RCC 7860 (cell line): ENCODE measurements at regions not wholly inside any gene's neighbourhood (a gene's known extent, or its start where the extent isn't known, plus 50 kb on each side); places are given as distances from the start of the nearest gene placed in this dataset.
A peak's percentile ranks its signal among the peaks of the same experiment; 100 is the strongest.
"Not testable (repeated sequence)": the region's sequence is repeated elsewhere in the genome, so short reads cannot be mapped to it uniquely, and the experiment has no call there.

Experiments
- DNase-seq: peaks from one replicate; pipeline ENCODE4 v3.0.0-alpha.2; 2015; ENCODE audit warnings: low spot score
- FAIRE-seq: peaks from 2 replicates; lab custom pipeline; 2012; peaks lifted over from hg19 to GRCh38; lab: Jason Lieb, UNC

DNA sequence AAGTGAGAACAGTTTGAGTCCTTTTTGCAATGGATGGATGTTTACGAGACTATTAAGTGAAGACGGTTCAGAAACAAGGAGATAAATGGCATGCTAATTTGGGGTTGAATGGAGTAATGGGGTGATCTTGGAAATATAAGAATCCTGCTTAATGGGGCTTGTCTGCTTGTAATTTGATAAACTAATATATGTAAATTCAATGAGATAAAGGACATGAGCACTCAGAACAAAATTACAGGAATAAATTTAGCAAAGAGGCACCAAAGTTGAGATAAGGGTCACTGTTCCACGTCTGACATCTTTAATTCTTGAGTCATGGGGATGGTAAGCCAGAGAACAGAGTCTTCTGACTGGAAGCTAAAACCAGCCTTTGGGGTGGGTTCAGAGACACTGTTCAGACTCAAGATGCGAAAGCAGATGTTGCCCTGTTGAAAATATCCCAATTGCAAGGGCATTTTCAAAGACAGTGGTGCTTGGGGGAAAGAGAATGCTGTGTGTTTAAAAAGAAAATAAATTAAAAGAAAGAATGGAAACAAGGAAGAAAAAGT is 67.8 kb upstream of the CHRNB4 start:
- DNase-seq, result no peak

GRCh38 chr15:78706481-78707235 is 65.6 kb upstream of the CHRNB4 start:
- FAIRE-seq, DNase-seq: not testable (repeated sequence)

More for the DNA sequence above, 67.8 kb upstream of the CHRNB4 start:
- FAIRE-seq, result no peak

- not testable (repeated sequence) for FAIRE-seq, DNase-seq
Observed at GRCh38 chr15:78703334-78704056, 62.5 kb upstream of the CHRNB4 start.

DNA sequence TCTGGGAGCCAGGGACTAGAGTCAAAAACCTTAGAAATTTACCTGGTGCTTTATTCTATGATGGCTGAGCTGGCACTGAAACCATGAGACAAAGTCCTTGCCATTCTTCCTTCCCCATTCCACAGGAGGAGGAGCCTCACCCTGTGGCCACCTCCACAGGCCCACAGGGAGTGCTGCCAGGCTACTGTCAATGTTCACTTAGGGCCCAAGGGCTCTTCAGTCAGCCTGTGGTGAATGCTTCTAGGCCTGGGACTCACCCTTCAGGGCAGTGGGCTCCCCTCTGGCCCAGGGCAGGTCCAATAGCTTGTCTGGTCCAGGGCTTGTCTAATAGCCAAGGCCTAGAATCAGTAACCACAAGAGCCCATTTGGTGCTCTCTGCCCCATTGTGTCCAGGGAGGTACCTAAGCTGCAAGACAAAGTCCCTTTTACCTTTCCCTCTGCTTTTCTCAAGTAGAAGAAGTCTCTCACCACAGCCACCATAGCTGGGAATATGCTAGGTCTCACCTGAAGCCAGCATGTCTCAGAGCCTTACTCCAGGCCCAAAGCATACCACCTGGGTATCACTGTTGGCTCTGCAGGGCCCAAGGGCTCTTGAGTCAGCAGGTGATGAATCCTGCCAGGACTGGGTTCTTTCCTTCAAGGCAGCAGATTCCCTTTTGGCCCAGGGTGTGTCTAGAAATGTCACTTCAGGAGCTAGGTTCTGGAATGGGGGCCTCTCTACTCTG is 61.8 kb upstream of the CHRNB4 start:
- DNase-seq, result no peak
- FAIRE-seq, result no peak

GRCh38 chr15:78697449-78697848 is 56.4 kb upstream of the CHRNB4 start:
- FAIRE-seq, result no peak

GRCh38 chr15:78696436-78696835 is 55.4 kb upstream of the CHRNB4 start:
- DNase-seq (no peak), FAIRE-seq (no peak)

More at GRCh38 chr15:78697449-78697848, 56.4 kb upstream of the CHRNB4 start:
- no peak for DNase-seq

DNA sequence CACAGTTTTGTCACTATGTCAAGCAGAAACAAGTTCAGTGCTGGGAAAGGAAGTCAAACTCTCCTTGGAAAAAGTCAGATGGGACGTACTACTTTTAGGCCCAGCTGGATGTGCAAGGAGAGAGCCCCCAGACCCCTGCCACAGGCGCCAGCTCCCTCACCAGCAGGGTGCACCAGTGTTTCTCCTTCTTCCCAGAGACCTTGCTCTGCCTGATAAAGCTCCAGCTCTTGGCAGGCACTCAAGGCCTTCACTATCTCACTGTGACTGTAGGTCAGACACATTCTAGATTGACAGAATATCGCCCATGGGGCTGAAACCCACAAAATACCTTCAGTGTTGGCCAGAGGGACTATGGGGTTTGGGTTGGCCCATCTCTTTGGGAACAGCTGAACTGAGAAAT is 54.8 kb upstream of the CHRNB4 start:
- no peak for DNase-seq

GRCh38 chr15:78695046-78695671 is 54.1 kb upstream of the CHRNB4 start:
- FAIRE-seq (no peak), DNase-seq (no peak)

More for the DNA sequence above, 54.8 kb upstream of the CHRNB4 start:
- no peak for FAIRE-seq

DNA sequence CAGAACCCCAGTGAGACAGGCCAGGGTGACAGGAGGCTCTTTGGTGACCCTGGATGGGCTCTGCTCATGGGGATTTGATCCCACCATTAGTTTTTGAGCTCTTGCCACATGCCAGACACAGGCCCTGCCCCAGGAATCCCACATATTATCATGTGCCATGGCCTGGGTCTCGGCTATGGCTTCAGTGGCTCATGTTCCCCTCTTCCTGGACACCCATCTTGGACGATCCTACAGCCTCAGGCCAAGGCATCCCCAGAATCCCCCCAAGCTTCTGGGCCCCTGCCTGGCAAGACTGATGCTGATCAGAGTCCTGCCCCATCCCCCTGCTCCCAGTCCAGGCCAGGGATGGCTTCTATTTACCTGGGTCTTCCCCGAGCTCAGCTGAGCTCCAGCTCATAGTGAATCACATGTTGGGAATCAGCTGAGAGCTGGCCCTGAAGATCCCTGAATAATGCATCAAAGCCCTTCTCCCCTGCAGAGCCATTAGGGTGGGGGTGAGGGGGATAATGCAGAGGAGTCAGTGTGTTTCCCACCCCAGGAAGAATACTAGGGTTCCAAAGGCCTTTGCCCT is 50.9 kb upstream of the CHRNB4 start:
- DNase-seq, result no peak
- FAIRE-seq, result no peak

- DNase-seq (peak; percentile 33), FAIRE-seq (peak; percentile 8)
Observed at GRCh38 chr15:78691167-78691850, 50.3 kb upstream of the CHRNB4 start.
